Daoy (cell line): ENCODE measurements at regions not wholly inside any gene's neighbourhood (a gene's known extent, or its start where the extent isn't known, plus 50 kb on each side); places are given as distances from the start of the nearest gene placed in this dataset.
A peak's percentile ranks its signal among the peaks of the same experiment; 100 is the strongest.

Experiments
- DNase-seq: peaks from one replicate; pipeline ENCODE4 v3.0.0-alpha.2; 2015; ENCODE audit warnings: low read depth

DNA sequence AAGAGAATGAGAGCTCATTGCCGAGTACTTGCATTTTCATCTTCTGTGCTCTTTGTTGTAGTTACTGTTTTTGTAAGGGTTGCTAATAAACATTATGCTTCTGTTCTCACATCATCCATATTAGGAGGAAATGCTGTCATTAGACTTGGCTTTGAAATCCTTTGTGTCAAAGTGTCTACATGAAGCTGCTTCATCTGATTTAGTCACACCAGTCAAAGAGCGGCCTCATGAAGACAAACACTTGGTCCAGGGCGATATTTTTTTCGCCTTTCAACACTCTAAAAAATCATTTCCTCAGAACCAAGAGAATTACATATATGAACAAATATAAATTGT, 105.0 kb downstream of the SPRY2 start:
- DNase-seq: no peak

DNA sequence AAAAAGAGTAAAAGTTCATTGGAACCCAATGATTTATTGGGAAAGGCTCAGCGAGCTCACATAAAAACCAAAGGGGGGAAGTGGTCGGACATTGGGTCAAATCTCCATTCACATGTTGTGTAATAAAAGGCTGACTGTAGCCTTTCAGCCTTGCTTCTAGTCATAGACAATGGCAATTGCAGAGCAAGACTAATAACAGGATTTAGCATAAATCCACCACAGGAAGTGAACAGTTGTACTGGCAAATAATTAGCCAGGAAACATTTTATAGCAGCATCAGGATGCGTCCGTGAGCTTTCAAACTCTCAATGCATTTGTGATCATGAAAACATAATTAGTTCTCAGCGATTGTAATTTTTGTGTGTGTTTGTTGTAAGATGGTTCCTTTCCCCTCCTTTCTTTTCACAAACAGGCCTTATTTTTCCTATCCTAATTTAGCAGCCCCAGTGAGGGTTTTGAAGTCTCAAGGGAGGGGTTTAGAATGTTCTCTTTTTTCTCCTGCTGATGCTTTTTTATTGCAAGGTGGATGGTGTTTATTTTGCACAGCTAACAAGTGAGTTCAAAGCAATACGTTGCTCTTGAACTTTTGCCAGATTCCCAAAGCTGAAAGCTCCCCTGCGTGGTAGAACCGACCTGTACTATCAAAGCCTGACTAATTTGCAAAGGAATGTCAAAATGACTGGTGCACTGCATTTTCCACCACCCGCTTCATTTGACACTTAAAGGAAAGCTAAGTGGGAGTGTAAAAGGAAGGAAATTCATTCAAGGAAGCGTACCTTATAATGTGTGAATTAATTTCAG, 105.6 kb downstream of the SPRY2 start:
- peak; percentile 51 for DNase-seq

DNA sequence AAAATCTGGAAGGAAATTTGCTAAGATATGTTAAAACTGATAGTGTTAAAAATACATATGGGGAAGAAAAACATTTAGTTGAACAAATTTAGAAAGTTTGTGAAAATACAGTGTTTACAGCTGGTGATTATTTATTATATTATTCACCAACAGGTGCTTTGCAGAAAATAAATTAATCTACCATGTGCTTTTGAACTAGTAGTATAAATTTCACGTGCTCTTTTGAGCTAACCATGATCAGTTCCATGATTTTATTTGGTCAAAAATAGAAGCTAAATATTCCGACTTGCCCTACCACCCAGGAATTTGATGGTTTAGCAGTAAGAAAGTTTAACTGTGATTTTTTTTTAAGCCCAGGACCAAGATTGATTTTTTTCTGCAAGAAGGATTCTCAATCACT, 113.3 kb downstream of the SPRY2 start:
- DNase-seq: no peak

DNA sequence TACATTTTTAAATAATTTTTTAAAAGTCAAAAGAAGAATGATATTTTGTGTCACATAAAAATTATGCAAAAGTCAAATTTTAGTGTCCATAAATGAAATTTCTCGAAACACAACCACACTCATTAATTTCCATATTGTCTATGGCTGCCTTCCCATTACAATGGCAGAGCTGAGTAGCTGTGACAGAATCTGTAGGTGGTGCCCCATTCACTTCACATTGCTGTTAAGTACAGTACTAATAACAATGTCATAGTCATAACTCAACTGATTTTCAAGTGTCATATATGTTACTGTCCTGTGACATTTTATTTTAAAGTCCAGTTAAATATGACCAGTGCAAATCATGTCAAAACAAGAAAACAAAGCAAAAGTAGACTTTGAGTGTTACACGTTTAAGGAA, 114.3 kb downstream of the SPRY2 start:
- no peak for DNase-seq

DNA sequence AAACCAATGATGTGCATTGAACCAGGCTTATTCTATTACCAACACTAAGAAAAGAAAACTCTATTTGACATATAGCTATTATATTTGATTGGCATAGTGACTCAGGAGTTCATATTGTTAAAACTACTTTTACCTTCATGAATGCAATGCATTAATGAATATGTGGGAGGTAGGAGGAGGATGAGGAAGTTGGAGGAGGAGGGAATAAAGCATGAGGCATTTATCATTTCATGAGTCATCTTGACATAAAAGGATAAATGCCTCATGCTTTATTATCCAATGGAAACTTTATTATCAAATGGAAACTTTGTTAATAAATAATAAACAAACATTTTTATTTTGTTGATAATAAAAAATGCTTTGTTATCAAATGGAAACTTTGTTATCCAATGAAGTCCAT, 116.5 kb downstream of the SPRY2 start:
- DNase-seq: peak; percentile 13

DNA sequence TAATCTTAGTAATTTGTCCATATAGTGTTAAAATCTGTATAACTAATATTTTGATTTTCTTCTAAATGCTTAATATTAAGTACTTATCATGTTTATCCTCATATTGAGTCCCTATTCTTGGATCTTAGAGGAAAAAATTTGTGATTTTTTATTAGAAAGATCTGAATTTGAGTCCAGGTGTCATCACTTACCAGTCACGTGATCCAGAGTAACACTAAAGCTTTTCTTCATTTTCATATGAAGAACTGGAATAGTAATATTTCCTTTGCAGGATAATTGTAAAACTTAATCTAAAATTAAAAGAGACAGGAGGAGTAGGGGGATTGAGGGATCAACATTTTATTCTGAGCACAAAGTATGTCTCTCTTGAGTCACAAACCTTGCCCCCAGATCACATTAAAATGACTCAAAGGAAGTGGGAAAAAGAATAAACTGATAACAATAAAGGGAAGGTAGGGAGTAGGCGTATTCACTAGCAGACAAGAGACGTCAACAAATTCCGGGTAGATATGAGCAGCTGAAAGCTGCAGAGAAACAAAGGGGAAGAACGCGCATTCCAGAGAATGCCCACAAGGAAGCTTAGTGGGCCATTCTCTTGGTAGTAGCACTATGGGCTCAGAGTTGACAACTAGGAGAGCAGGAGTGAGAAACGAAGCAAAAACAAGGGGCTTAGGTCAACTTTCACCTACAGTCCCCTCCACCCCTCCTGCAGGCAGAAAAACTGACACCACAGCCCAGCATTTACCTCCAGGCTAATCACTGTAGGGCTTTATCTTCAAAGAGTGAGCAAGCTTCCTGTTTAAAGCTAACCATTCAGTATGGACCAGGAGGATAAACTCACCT, 123.1 kb downstream of the SPRY2 start:
- DNase-seq: peak; percentile 58

DNA sequence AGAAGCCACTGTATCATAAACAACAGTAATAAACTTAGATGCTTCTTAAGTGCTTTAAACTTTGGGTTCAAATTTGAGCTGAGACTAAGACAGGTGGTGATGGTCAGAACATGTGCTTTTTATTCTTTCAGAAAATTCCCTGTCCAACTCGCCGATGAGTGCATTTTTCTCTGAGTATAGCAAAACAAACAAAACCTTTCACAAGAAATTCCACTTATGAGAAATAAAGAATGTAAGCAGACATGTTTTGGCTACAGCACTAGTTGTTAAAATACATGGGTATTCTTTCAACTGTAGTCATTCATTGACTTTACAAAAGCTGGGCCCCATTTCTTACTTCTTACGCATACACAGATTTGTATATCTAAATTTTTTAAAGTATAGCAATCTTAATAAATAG, 125.6 kb downstream of the SPRY2 start:
- no peak for DNase-seq

DNA sequence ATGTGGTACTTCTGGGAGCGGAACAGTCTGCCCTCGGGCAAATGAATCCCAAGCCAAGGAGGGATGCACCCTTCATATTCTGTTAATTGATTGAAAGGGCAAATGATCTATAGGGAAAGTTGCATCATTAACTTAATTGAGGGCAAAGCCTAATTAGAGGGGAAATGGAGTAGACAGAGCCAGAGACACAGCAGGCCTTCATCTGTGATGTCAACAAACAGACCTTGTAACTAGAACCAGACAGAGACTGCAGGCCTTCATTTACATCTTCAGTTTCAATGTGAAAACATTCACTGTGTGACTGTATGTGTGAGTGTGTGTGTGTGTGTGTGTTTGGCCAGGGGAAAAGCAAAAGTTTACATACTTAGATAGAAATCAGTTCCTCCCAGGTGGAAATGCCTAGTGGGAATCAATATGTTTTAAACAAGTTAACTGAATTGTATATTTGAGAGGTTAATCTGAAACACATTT, 126.4 kb downstream of the SPRY2 start:
- no peak for DNase-seq

DNA sequence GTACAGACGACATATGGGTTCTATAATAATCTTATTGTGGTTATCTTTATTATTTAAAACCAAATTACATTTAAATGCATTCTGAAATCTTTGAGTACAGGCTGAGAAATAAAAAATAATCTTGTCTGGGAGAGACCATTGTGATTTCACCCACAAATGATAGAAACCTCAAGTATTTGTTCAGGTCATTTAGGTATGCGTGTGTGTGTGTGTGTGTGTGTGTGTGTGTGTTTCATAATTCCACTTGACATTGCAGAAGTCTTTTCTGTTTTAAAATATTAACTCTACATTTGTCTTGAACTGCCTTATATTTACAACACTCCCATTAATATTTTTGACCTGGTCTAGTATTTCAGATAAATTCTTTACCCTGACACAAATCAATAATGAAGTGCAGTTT, 126.9 kb downstream of the SPRY2 start:
- no peak for DNase-seq

DNA sequence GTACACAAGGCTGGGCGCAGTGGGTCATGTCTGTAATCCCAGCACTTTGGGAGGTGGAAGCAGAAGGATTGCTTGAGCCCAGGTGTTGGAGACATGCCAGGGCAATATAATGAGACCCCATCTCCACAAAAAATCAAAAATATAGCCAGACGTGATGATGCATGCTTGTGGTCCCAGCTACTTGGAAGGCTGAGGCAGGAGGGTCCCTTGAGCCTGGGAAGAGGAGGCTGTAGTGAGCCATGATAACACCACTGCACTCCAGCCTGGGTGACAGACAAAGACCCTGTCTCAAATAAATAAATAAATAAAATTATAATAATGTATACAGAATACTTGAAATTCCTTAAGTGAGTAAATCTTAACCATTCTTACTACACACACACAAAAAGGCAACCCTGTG, 127.7 kb downstream of the SPRY2 start:
- no peak for DNase-seq

DNA sequence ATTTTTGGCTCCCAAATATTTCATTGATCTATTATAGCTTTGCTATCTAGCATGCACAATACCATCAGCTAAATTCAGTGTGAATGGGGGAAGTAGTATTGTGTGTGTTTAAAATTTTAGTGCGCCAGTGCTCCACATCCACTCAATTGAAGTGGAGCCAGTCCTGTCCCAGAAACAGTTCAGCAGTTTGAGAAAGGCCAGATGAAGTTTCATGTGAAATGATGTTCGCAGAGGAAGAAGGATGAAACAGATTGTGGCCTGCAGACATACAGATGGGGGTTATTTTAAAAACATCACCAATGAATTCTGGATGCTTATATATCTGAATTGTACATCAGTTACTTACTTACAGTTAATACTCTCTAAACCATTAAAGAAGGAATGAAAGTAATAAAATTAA, 129.4 kb downstream of the SPRY2 start:
- DNase-seq: no peak

DNA sequence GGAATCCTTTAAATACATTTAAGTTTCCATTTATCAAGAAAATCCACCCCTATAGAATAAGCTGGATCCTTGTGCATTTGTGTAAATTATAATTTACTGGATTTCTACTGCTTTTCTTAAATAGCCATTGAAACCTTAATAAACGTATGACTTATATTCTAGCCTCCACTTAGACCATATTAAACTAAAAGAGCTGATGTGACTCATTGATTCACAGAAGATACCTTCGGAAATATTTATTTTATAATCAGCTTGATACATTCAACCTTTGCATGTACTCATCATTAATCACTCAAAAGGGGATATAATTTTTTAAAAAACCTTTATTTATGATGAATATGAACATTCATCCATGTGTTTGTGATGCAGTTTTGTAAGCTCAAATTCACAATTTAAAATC, 136.3 kb downstream of the SPRY2 start:
- no peak for DNase-seq

DNA sequence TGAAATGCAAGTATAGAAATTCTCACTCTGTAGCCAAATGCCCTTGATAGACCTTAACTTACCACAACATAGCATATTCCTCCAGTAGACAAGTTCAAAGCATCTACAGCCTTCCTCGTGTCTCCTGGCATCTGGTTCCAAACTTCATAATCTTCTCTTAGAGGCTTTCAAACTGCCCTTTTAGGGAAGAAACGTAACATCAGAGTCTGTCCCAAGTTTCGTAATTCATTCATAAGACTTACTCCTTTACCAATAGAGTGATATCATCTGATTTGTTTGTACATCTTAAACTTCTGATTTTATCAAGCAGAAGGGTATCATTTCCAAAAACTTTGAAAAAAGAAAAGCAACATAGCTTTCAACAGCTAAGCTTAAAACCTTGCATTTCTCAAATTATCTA, 137.4 kb downstream of the SPRY2 start:
- no peak for DNase-seq

DNA sequence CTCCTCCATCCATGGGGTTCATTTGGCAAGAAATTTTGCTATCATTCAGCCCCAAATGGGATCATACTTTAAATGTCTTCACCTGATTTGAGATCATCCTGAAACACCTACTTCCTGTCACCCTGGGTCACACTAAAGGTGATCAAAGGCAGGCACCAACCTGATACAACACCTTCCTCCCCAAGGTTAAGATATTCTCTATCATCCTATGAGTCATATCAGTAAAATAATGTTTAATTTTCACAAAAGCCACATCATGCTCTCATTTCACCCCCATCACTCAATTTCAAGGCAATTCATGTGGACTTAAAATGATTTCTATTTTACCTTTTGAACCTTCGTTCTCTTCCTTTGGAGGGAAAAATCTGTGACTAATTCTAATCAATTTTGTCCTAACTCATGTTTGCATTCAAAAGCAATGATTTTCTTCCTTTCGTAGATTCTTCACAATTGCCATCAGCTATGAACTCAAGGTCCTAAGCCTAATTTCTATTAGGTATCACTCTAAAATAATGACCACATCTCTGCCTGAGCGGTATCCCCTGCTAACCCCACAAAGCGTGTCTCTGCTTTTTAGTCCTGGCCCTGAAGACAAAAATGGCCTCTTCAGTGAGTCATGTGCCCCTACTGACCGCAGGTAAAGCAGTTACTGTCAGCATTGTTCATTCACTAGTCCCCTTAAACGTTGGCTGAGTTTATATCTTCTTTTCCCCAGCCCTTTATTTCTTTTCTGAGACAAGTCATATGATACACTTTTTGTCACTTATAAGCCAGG, 139.0 kb downstream of the SPRY2 start:
- no peak for DNase-seq

DNA sequence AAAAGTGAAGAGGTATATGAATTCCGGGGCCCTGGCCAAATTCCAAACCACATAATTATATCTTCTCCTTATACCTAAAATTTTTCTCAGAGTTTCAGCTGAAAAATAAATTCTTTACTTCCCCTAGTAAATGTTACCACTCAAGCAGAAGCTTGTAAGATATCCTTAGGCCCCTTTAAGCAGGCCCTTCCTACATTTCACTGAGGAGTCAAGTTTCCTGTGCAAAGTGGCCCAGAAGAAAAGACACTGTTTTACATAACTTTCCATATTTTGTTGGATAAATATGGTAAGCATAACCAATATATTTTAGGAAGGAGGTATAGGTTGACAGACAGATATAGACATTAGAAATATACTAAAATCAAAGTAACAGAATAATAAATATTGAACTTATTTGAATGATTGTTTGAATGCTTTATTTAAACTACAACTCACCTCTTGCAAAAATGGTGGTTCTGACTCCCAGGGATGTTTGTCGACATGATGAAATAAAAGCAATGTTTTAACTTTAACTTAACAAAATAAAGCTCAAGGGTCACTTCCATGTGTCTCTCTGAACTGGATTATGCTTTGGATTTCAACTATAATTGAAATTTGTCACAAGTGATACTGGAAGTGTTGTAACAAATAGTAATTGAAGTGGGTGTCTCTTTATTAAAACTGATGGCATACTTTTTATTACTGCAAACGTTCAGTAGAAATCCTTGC, 141.2 kb downstream of the SPRY2 start:
- no peak for DNase-seq

DNA sequence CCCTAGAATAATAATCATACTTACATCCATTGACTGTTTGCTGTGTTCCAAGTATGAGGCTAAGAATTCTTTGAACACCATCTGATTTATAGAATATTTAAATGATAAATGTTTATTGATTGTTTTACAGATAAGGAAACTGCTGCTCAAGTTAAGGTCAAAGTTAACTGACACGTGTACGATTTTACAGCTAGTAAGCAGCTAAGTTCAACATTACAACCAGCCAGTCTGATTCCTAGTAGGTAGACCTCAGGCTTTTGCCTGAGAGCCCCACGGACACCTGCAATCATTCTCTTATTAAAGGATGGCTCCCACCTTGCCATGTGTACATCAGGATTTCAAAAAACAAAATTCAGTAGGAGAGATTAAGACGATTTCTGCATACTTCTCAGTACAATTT, 141.9 kb downstream of the SPRY2 start:
- DNase-seq: no peak

DNA sequence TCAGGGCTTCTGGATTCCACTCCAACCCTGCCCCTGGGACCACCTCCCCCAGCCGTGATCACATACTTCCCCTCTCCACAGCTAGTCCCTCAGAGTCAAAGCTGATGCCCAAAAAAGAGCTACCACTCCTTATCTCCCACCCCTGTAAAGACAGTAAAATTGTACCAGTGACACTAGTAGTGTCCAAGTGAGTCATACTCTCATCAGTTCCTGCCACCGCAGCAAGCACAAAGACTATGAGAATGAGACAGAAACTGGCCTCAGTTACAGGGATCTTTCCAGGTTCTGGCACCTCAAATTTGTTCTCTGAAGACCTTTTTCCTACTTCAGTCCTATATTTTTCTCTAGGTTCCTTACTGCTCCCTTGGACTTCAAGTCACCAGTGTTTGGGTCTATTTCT, 144.2 kb downstream of the SPRY2 start:
- DNase-seq: peak; percentile 5

DNA sequence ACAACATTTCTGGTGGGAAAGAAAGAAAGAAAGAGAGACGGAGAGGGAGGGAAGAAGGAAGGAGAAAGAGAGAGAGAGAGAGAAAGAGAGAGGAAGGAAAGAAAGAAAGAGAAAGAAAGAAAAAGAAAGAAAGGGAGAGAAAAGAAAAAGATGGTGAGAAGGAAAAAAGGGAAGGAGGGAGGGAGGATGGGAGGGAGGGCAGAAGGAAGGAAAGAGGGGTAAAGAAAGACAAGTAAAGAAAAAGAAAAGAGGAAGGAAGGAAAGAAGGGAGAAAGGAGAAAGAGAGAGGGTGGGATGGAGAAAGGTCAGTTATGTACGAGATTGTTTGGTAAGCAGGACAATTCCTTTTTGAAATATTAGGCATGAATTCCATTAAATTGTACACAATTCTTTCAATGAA, 145.3 kb downstream of the SPRY2 start:
- DNase-seq: no peak

DNA sequence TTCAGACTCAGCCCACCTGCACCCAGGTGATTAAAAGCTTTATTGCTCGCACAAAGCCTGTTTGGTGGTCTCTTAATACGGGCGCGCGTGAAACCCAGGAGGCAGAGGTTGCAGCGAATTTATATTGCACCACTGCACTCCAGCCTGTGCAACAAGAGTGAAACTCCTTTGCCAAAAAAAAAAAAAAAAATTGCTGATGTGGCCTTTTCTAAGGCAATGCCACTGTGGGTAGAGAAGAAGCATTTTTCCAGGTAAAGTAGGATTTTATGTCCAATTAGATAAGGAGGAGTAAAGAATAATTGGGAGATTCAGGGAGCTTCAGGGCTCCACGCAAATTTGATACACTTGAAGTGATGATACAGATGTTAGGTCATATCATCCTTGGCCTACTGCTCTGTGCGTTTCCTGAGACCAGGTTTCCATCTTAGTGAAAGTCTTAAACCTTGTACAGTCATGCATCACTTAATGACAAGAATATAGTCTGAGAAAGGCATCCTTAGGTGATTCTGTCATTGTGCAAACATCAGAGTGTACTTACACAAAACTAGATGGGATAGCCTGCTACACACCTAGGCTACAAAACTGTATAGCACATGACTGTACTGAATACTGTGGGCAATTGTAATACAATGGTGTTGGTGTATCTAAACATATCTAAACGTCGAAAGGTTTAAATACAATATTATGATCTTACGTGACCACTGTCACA, 150.9 kb downstream of the SPRY2 start:
- DNase-seq: no peak

DNA sequence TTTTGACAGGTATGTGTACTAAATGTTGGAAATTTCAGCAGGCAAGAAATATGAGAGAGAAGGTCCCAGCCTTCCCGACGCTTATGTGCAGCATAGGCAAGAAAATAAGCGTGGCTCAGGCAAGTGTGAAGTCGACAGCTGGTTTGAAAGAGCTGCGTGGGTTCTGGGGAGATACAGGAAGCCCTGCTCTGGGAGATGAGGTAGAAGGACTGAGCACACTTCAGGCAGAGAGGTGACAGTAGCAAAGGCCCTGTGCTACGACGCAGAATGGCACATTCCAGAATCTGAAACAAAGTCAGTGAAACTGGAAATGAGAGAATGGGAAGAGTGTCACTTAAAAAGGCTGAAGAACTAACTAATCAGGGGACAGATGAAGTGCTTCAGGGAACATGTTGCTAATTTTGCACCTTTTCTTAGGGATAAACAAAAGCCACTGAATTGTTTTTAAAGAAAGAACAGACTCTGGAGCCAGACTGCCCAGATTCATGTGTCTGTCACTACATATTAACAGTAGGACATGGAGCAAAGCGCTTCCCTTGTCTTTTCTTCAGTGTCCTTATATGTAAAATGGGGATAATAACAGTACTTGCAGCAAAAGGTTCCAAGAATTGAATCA, 160.1 kb downstream of the SPRY2 start:
- no peak for DNase-seq

DNA sequence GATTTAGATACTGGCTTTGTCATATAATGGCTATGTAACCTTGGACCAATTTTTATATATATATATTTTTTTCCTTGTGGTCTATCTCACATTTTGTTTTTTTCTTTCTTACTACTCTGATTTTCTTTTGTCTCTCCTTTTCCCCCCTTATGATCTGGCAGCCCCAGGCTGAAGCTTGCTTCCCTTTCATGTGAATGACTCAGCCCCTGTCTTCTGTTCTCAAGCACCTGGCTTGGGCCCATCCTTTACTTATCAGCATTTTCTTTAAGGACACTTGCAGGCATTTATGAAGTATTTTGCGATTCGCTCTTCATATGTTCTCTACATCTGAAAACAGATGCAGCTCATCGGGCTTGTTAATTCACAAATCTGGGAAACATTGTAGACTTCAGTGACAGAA, 163.6 kb downstream of the SPRY2 start:
- DNase-seq: peak; percentile 7
